SK-N-SH treated with all-trans-retinoic acid at 6 μM for 48 hours (cell line): ENCODE measurements at regions not wholly inside any gene's neighbourhood (a gene's known extent, or its start where the extent isn't known, plus 50 kb on each side); places are given as distances from the start of the nearest gene placed in this dataset.

Experiments
- BACH2 ChIP-seq: fragments of 250-450 bp; sonication (Bioruptor Pico); IDR thresholded peaks from 2 replicates; pipeline ENCODE4 v1.9.0; 2021; ENCODE audit warnings: mild to moderate bottlenecking, borderline replicate concordance
- CREB5 ChIP-seq: fragments of 250-450 bp; sonication (Bioruptor Pico); IDR thresholded peaks from 2 replicates; pipeline ENCODE4 v1.5.1; 2020; ENCODE audit warnings: low read depth, mild to moderate bottlenecking, moderate library complexity
- CSDC2 ChIP-seq: fragments of 250-450 bp; sonication (Bioruptor Pico); IDR thresholded peaks from 2 replicates; pipeline ENCODE4 v1.5.0; 2020; ENCODE audit warnings: mild to moderate bottlenecking, moderate library complexity
- CSRNP3 ChIP-seq: fragments of 250-450 bp; sonication (Bioruptor Pico); IDR thresholded peaks from 2 replicates; pipeline ENCODE4 v1.5.1; 2021; ENCODE audit warnings: mild to moderate bottlenecking, moderate library complexity
- ESRRG ChIP-seq: fragments of 250-450 bp; sonication (Bioruptor Pico); IDR thresholded peaks from 2 replicates; pipeline ENCODE4 v1.6.1; 2021; ENCODE audit warnings: mild to moderate bottlenecking
- OSR1 ChIP-seq: fragments of 250-450 bp; sonication (Bioruptor Pico); IDR thresholded peaks from 2 replicates; pipeline ENCODE4 v1.8.0; 2022; ENCODE audit warnings: moderate library complexity, mild to moderate bottlenecking, inconsistent platforms
- PATZ1 ChIP-seq: fragments of 250-450 bp; sonication (Bioruptor Pico); IDR thresholded peaks from 2 replicates; pipeline ENCODE4 v1.8.0; 2020; ENCODE audit warnings: mild to moderate bottlenecking, moderate library complexity, borderline replicate concordance
- POU6F1 ChIP-seq: fragments of 250-450 bp; sonication (Bioruptor Pico); IDR thresholded peaks from 2 replicates; pipeline ENCODE4 v1.8.0; 2021; ENCODE audit warnings: low read depth, mild to moderate bottlenecking, moderate library complexity, borderline replicate concordance
- RARB ChIP-seq: fragments of 250-450 bp; sonication (Bioruptor Pico); IDR thresholded peaks from 2 replicates; pipeline ENCODE4 v1.8.0; 2021; ENCODE audit warnings: mild to moderate bottlenecking, moderate library complexity
- TOX ChIP-seq: fragments of 250-450 bp; sonication (Bioruptor Pico); IDR thresholded peaks from 2 replicates; pipeline ENCODE4 v1.8.0; 2021; ENCODE audit warnings: mild to moderate bottlenecking, moderate library complexity, borderline replicate concordance
- TSHZ2 ChIP-seq: fragments of 250-450 bp; sonication (Bioruptor Pico); IDR thresholded peaks from 2 replicates; pipeline ENCODE4 v1.5.0; 2020; ENCODE audit warnings: mild to moderate bottlenecking, moderate library complexity
- ZFP3 ChIP-seq: fragments of 250-450 bp; sonication (Bioruptor Pico); IDR thresholded peaks from 2 replicates; pipeline ENCODE4 v1.5.0; 2020; ENCODE audit warnings: mild to moderate bottlenecking, moderate library complexity
- ZFP30 ChIP-seq: fragments of 450-650 bp; formaldehyde crosslinking; IDR thresholded peaks from 2 replicates; pipeline ENCODE4 v1.5.0; 2022; ENCODE audit warnings: mild to moderate bottlenecking, moderate library complexity
- ZNF70 ChIP-seq: fragments of 450-650 bp; formaldehyde crosslinking; IDR thresholded peaks from 2 replicates; pipeline ENCODE4 v1.5.0; 2020; ENCODE audit warnings: mild to moderate bottlenecking, moderate library complexity

- TF ChIP-seq PATZ1 (CRISPR knock-in tag), result no peak
- no peak for TF ChIP-seq ESRRG (CRISPR knock-in tag)
- TF ChIP-seq RARB, result no peak
- TF ChIP-seq TSHZ2, result no peak
- TF ChIP-seq BACH2 (CRISPR knock-in tag), result no peak
- no peak for TF ChIP-seq CSDC2 (CRISPR knock-in tag)
- TF ChIP-seq POU6F1, result no peak
- no peak for TF ChIP-seq ZFP30 (CRISPR knock-in tag)
- no peak for TF ChIP-seq ZNF70 (CRISPR knock-in tag)
- no peak for TF ChIP-seq CREB5 (CRISPR knock-in tag)
- TF ChIP-seq TOX, result no peak
- no peak for TF ChIP-seq ZFP3 (CRISPR knock-in tag)
- TF ChIP-seq CSRNP3 (CRISPR knock-in tag), result no peak
- no peak for TF ChIP-seq OSR1
These were observed 112.3 kb upstream of the TSPAN8 start for GRCh38 chr12:71270057-71270456.
